ENCODE measurements at regions not wholly inside any gene's neighbourhood (a gene's known extent, or its start where the extent isn't known, plus 50 kb on each side); places are given as distances from the start of the nearest gene placed in this dataset.

GRCh38 chr1:110765640-110766335 is 91.0 kb upstream of the KCNA3 start:
- DNase-seq (ENCODE audit: low read depth) = no peak

DNA sequence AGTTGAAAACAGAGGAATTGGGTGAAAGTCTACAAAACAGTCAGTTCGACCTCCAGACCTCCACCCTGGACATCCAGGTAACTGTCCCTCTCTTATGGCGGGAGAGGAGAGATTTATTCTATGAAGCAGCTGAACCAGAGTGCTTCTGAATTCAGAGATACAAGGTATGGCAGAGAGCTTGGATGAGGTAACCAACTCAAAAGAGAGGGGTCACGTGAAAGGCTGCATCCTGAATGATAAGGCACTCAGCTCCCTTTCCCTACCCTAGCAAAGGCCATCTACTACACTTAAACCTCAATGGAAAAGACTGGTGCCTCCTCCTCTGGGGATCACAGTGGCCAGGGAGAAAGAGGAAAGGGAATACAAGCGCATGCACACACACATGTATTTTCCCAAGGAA is 88.4 kb upstream of the KCNA3 start:
- DNase-seq (ENCODE audit: low read depth) = no peak

DNA sequence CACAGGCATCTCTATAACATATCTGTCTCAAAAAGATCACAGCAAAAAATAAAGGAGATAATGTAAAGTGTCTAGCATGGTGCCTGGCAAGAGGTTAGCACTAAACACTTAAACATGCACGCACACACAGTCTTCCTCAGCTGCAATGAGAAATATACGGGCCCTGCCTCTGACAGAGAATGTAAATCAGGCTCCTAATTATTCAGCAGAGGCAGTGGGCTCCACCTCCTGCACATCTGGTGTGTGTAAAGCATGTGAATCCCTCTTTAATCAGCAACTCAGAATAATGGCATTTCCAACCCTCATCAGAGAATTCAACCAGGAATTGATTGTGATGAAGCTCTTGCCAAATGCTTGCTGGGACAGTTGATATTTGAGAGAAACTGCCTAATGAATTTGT is 85.6 kb upstream of the KCNA3 start:
- DNase-seq (ENCODE audit: low read depth) = no peak

GRCh38 chr1:110756506-110756905 is 81.8 kb upstream of the KCNA3 start:
- DNase-seq (ENCODE audit: low read depth) = no peak

DNA sequence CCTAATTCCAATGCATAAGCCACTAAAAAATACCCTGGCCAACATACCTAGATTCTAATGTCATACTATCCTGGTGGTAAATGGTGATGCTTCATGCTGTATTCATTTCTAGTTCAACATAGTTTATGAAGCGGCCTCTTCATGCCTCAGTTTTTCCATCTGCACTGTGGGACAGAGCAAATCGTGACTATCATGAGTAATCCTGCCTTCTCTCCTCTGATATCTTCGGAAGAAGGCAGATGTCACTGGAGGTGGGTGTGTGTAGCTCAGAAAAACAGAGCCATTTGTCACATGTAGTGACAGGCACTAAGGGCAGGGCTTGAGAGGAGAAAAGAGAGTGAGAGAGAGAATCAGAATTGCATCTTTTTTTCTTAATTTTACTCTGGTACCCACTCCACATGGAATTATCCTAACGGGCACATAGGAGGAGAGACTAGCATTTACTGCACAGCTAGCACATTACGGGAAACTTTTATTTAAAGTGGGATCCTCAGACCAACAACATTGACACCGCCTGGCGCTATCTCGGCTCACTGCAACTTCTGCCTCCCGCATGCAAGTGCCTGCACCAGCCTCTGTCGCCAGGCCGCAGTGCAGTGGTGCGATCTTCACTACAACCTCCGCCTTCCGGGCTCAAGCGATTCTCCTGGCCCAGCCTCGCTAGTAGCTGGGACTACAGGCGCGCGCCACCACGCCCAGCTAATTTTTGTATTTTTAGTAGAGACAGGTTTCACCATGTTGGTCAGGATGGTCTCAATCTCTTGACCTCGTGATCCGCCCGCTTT is 78.4 kb upstream of the KCNA3 start:
- no peak for DNase-seq (ENCODE audit: low read depth)

DNA sequence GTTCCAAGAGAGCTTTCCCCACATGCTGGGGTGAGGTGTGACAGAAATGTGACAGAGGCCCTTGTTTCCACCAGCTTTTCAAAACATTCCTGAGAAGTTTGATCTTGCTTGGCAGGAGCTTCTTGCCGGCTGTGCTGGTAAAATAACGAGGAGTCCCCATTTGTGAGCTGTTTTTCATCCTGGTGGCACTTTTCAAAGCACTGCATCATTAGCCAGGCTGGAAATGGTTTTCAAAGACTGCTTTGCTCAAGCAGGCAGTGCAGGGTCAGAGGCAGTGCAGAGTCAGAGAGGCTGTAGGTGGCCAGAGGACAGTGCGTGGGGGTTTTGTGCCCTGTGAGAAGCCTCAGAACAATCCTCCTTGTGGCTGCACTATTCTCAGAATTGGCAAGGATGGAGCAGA is 75.8 kb upstream of the KCNA3 start:
- DNase-seq (ENCODE audit: low read depth) = no peak

- DNase-seq (ENCODE audit: low read depth) = no peak
Measured at GRCh38 chr1:110749960-110750359, 75.2 kb upstream of the KCNA3 start.

DNA sequence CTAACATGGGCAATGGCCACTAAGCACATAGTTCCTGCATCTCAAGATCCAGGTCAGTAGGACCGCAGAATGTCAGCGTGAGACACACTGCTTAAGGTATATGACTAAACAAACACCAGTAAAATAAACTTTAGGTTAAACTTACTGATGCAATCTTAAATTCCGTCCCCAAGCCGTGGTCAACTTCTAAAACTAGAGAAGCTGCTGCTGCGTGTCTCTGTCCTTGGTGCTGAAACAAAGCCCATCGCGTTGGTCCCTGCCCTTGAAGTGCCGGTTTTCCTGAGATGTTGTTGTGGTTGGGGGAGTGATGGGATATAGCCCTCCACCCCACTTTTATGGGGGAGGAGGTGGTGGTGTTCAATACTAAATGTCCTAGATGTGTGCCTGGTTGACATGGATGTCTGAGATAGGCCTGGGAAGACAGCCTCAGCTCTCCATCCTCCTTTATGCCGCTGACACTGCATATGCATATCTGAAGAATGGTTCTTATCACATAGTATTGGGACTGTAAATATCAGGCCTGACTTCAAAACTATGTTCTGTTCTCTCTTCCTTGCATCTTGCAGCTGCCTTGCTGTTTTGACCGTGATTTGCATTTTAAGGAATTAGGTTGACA is 72.0 kb upstream of the KCNA3 start:
- DNase-seq (ENCODE audit: low read depth) = no peak

- DNase-seq (ENCODE audit: low read depth) = no peak
Measured at GRCh38 chr1:110743397-110743796, 68.7 kb upstream of the KCNA3 start.

GRCh38 chr1:110736900-110737605 is 62.3 kb upstream of the KCNA3 start:
- DNase-seq (ENCODE audit: low read depth) = no peak

DNA sequence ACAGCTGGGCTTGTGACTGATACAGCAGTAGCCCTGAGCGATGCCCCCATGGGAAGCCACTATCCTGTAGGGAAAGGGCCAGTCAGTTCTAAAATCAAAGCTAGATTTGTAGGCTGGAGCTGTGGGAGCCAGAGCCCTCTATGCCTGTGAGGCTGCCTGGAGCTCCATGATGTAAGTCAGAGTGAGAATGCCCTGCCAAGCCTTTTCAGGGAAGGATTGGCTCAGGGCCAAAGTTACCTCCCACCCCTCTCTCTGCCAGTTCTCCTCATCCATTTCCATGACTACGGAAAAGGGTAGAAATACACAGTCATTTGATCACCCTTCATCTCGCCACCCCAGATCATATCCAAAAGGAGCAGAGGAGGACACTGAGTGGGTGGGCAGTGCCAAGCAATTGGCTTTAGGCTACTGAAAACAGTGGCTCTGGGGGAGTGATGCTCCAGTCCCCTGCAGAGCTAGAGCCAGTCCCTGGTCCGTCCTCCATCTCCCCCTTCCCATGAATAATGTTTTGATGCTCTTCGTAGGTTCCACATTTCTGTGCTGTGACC is 59.5 kb upstream of the KCNA3 start:
- DNase-seq (ENCODE audit: low read depth) = no peak

GRCh38 chr1:110731529-110731928 is 56.8 kb upstream of the KCNA3 start:
- no peak for DNase-seq (ENCODE audit: low read depth)

GRCh38 chr1:110728388-110729001 is 53.8 kb upstream of the KCNA3 start:
- DNase-seq (ENCODE audit: low read depth) = no peak

GRCh38 chr1:110727246-110727645 is 52.5 kb upstream of the KCNA3 start:
- DNase-seq (ENCODE audit: low read depth) = no peak

GRCh38 chr1:110726755-110727154 is 52.0 kb upstream of the KCNA3 start:
- no peak for DNase-seq (ENCODE audit: low read depth)
